Peyer's patch (tissue), 4 donors: ENCODE measurements at regions not wholly inside any gene's neighbourhood (a gene's known extent, or its start where the extent isn't known, plus 50 kb on each side); places are given as distances from the start of the nearest gene placed in this dataset.

ENCODE experiments used
- CTCF ChIP-seq, 6 experiments: fragments of 450-650 bp in 4 of 6; fragments of 200-600 bp in 2 of 6; sonication (generic) in 1 of 6; IDR thresholded peaks; one replicate each; pipeline ENCODE4 v1.5.1; 2017 to 2019; ENCODE audit warnings: antibody characterized with exemption in 6 of 6, mild to moderate bottlenecking in 3 of 6, moderate library complexity in 1 of 6
- POLR2A ChIP-seq, 2 donors: fragments of 450-650 bp; IDR thresholded peaks; one replicate each; pipeline ENCODE4 v1.5.1; 2017; ENCODE audit warnings: antibody characterized with exemption in 2 of 2, mild to moderate bottlenecking in 2 of 2, moderate library complexity in 2 of 2

- TF ChIP-seq CTCF (IDR thresholded peaks at IDR 0.05) (no peak), POLR2A (IDR thresholded peaks at IDR 0.05) (no peak)
These were observed 223.2 kb upstream of the ONECUT1 start for GRCh38 chr15:53013329-53013728.
